HepG2 (cell line): ENCODE measurements at regions not wholly inside any gene's neighbourhood (a gene's known extent, or its start where the extent isn't known, plus 50 kb on each side); places are given as distances from the start of the nearest gene placed in this dataset.

Experiments used
- AGO2 ChIP-seq: fragments of 200-400 bp; formaldehyde crosslinking; optimal IDR thresholded peaks from 2 replicates; pipeline ENCODE3; 2017; ENCODE audit warnings: mild to moderate bottlenecking, low read depth, low read length, moderate library complexity
- HDAC6 ChIP-seq: fragments of 200-600 bp; sonication (generic); IDR thresholded peaks from 2 replicates; pipeline ENCODE4 v1.7.0; 2017; ENCODE audit warnings: mild to moderate bottlenecking, antibody characterized with exemption, low read length, low read depth
- JUND ChIP-seq: sonication (generic); formaldehyde crosslinking; IDR thresholded peaks from 2 replicates; pipeline ENCODE4 v1.8.0; 2022; ENCODE audit warnings: mild to moderate bottlenecking, missing genetic modification reagents
- NCOA5 ChIP-seq: sonication (generic); formaldehyde crosslinking; IDR thresholded peaks from 2 replicates; pipeline ENCODE4 v1.4.0; 2020; ENCODE audit warnings: missing genetic modification reagents
- NFE2L2 ChIP-seq: fragments of 150-350 bp; IDR thresholded peaks from 2 replicates; pipeline ENCODE4 v1.6.1; 2014; ENCODE audit warnings: low read length
- POLR2A ChIP-seq, 2 experiments: IDR thresholded peaks; 2 replicates each; pipeline ENCODE4 v1.6.1; 2011; ENCODE audit warnings: low read depth in 2 of 2, low read length in 2 of 2, mild to moderate bottlenecking in 1 of 2, moderate library complexity in 1 of 2; ENCODE audit not compliant: insufficient read depth in 1 of 2
- TCF12 ChIP-seq, 2 experiments: fragments of 450-650 bp in 1 of 2; sonication (generic) in 1 of 2; formaldehyde crosslinking in 1 of 2; IDR thresholded peaks; 2 replicates each; pipeline versions ENCODE4 v1.6.1 to v1.8.0; 2017 to 2022; ENCODE audit warnings: antibody characterized with exemption in 1 of 2, mild to moderate bottlenecking in 1 of 2, missing genetic modification reagents in 1 of 2, moderate library complexity in 1 of 2
- XRCC5 ChIP-seq: fragments of 200-400 bp; formaldehyde crosslinking; optimal IDR thresholded peaks from 2 replicates; pipeline ENCODE3; 2017; ENCODE audit warnings: mild to moderate bottlenecking, low read length
- ZNF12 ChIP-seq: sonication (generic); formaldehyde crosslinking; IDR thresholded peaks from 2 replicates; pipeline ENCODE4 v1.5.0; 2020; ENCODE audit warnings: missing genetic modification reagents
- ZNF224 ChIP-seq: sonication (generic); formaldehyde crosslinking; IDR thresholded peaks from 2 replicates; pipeline ENCODE4 v1.5.0; 2020; ENCODE audit warnings: mild to moderate bottlenecking, missing genetic modification reagents
- ZNF510 ChIP-seq: sonication (generic); formaldehyde crosslinking; IDR thresholded peaks from 2 replicates; pipeline ENCODE4 v1.4.0; 2020; ENCODE audit warnings: low read depth, mild to moderate bottlenecking, missing genetic modification reagents
- ZZZ3 ChIP-seq: sonication (generic); formaldehyde crosslinking; IDR thresholded peaks from 2 replicates; pipeline ENCODE4 v1.4.0; 2020; ENCODE audit warnings: missing genetic modification reagents, mild to moderate bottlenecking, borderline replicate concordance
- TF ChIP-seq, protein P1 (sequence below): sonication (generic); formaldehyde crosslinking; IDR thresholded peaks from 2 replicates; pipeline ENCODE4 v1.5.0; 2020; ENCODE audit warnings: mild to moderate bottlenecking, missing genetic modification reagents, moderate library complexity
- TF ChIP-seq, protein P2 (sequence below): sonication (generic); formaldehyde crosslinking; IDR thresholded peaks from 2 replicates; pipeline ENCODE4 v1.5.0; 2020; ENCODE audit warnings: mild to moderate bottlenecking, missing genetic modification reagents, borderline replicate concordance

DNA sequence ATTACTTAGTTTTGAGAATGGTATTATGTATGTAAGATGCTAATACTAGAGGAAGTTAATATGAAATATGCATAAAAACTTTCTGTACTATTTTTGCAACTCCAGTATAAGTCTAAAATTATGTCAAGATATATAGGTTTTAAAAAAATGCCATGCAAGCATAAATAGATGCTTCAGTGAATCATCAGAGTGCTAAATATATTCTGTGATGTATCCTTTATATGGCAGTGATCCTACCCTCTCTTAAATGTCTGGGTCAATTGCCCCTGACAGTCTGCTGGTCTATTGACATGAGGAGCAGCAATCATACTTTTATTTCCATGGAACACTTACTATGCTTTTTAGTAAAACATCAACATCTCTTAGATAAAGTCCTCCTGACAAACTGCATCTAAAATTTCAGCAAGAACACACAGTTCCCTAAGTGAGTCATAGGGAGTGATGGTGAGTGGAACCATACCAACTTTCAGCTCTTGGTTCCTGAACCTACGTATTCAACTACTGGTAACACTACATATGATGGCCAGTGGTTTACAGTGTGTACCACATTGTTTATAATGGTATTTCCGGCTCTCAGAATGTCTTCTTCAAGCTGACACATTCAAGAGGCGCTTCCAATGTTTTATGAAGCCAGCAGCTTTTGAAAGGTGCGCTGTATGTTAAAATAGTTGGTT lies 928.7 kb upstream of the GJE1 start:
- TF ChIP-seq, protein P1, sequence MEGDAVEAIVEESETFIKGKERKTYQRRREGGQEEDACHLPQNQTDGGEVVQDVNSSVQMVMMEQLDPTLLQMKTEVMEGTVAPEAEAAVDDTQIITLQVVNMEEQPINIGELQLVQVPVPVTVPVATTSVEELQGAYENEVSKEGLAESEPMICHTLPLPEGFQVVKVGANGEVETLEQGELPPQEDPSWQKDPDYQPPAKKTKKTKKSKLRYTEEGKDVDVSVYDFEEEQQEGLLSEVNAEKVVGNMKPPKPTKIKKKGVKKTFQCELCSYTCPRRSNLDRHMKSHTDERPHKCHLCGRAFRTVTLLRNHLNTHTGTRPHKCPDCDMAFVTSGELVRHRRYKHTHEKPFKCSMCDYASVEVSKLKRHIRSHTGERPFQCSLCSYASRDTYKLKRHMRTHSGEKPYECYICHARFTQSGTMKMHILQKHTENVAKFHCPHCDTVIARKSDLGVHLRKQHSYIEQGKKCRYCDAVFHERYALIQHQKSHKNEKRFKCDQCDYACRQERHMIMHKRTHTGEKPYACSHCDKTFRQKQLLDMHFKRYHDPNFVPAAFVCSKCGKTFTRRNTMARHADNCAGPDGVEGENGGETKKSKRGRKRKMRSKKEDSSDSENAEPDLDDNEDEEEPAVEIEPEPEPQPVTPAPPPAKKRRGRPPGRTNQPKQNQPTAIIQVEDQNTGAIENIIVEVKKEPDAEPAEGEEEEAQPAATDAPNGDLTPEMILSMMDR (CRISPR knock-in tag) = no peak
- TF ChIP-seq, protein P2, sequence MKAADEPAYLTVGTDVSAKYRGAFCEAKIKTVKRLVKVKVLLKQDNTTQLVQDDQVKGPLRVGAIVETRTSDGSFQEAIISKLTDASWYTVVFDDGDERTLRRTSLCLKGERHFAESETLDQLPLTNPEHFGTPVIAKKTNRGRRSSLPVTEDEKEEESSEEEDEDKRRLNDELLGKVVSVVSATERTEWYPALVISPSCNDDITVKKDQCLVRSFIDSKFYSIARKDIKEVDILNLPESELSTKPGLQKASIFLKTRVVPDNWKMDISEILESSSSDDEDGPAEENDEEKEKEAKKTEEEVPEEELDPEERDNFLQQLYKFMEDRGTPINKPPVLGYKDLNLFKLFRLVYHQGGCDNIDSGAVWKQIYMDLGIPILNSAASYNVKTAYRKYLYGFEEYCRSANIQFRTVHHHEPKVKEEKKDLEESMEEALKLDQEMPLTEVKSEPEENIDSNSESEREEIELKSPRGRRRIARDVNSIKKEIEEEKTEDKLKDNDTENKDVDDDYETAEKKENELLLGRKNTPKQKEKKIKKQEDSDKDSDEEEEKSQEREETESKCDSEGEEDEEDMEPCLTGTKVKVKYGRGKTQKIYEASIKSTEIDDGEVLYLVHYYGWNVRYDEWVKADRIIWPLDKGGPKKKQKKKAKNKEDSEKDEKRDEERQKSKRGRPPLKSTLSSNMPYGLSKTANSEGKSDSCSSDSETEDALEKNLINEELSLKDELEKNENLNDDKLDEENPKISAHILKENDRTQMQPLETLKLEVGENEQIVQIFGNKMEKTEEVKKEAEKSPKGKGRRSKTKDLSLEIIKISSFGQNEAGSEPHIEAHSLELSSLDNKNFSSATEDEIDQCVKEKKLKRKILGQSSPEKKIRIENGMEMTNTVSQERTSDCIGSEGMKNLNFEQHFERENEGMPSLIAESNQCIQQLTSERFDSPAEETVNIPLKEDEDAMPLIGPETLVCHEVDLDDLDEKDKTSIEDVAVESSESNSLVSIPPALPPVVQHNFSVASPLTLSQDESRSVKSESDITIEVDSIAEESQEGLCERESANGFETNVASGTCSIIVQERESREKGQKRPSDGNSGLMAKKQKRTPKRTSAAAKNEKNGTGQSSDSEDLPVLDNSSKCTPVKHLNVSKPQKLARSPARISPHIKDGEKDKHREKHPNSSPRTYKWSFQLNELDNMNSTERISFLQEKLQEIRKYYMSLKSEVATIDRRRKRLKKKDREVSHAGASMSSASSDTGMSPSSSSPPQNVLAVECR (CRISPR knock-in tag) = no peak
- TF ChIP-seq NCOA5 = no peak
- TF ChIP-seq HDAC6 = no peak
- no peak for TF ChIP-seq XRCC5
- no peak for TF ChIP-seq AGO2
- TF ChIP-seq ZNF12 (CRISPR knock-in tag) = no peak
- TF ChIP-seq ZNF224 (CRISPR knock-in tag) = no peak
- no peak for TF ChIP-seq JUND
- TF ChIP-seq ZZZ3 (CRISPR knock-in tag) = no peak
- TF ChIP-seq ZNF510 = no peak
- TF ChIP-seq NFE2L2 = no peak
- TF ChIP-seq POLR2A (IDR thresholded peaks at IDR 0.05; ENCODE audit: insufficient read depth in 1 of 2, low read depth in 2 of 2, low read length in 2 of 2) = no peak
- TF ChIP-seq TCF12 (IDR thresholded peaks at IDR 0.05) = no peak
- TF ChIP-seq TCF12 (CRISPR knock-in tag; IDR thresholded peaks at IDR 0.05) = no peak
